Colonic mucosa (tissue), 4 donors: ENCODE measurements at regions not wholly inside any gene's neighbourhood (a gene's known extent, or its start where the extent isn't known, plus 50 kb on each side); places are given as distances from the start of the nearest gene placed in this dataset.

Source experiments
- DNase-seq: peaks from one replicate; pipeline ENCODE4 v3.0.0-alpha.2; 2020
- H3K27ac ChIP-seq: fragments of 200-600 bp; one replicate; pipeline ENCODE4 v1.8.0; 2021
- H3K27me3 ChIP-seq: fragments of 200-600 bp; one replicate; pipeline ENCODE4 v1.8.0; 2021
- H3K36me3 ChIP-seq: fragments of 200-600 bp; one replicate; pipeline ENCODE4 v1.8.0; 2021
- H3K4me1 ChIP-seq: fragments of 200-600 bp; one replicate; pipeline ENCODE4 v1.8.0; 2021; ENCODE audit warnings: mild to moderate bottlenecking
- H3K4me3 ChIP-seq: fragments of 200-600 bp; one replicate; pipeline ENCODE4 v1.8.0; 2021
- H3K9ac ChIP-seq, 2 donors: one replicate each; pipeline ENCODE4 v1.7.0; 2013; ENCODE audit warnings: control low read depth in 2 of 2, low read depth in 2 of 2, low read length in 2 of 2
- H3K9me3 ChIP-seq: fragments of 200-600 bp; one replicate; pipeline ENCODE4 v1.8.0; 2021
- intact Hi-C: fragments of 100-400 bp; cut with DNase I; formaldehyde crosslinking; loops from one replicate; pipeline ENCODE4 v1.14.1; 2022
- TF ChIP-seq, protein P1 (sequence below): fragments of 200-600 bp; IDR thresholded peaks from one replicate; pipeline ENCODE4 v1.8.0; 2022; ENCODE audit warnings: antibody characterized with exemption, mild to moderate bottlenecking
- donor health status: healthy.
- donor health status: DM: no; HTN: no; CAD: no.
- donor health status: DM: no; HTN: no; CAD: no.

DNA sequence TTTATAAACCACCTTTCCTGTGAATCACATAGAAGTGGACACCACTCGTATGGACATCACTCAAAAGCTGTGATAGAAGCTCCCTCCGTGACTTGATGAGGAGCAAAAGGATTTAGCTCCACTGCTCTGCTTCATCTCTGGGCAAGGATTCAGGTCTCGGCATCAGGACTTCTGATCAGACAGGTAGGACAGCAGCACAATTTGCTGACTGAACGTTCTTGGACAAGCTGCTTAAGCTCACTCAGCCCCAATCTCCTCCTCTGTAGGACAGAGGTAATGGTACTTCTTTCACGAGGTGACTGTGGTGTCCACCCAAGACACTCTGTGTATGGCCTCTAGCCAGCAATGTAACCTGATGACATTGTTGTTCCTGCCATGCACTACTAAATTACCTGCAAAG, 122.6 kb upstream of the AJAP1 start:
- no peak for DNase-seq
- no peaks in the 10 kb centered on the region for H3K36me3 ChIP-seq
- H3K27ac ChIP-seq: no peak overlapping the region
- H3K4me1 ChIP-seq: no peaks in the 10 kb centered on the region
- intact Hi-C loops: no loop called here
- H3K9ac ChIP-seq: no peak overlapping the region
- no peak overlapping the region for H3K4me3 ChIP-seq
- TF ChIP-seq, protein P1, sequence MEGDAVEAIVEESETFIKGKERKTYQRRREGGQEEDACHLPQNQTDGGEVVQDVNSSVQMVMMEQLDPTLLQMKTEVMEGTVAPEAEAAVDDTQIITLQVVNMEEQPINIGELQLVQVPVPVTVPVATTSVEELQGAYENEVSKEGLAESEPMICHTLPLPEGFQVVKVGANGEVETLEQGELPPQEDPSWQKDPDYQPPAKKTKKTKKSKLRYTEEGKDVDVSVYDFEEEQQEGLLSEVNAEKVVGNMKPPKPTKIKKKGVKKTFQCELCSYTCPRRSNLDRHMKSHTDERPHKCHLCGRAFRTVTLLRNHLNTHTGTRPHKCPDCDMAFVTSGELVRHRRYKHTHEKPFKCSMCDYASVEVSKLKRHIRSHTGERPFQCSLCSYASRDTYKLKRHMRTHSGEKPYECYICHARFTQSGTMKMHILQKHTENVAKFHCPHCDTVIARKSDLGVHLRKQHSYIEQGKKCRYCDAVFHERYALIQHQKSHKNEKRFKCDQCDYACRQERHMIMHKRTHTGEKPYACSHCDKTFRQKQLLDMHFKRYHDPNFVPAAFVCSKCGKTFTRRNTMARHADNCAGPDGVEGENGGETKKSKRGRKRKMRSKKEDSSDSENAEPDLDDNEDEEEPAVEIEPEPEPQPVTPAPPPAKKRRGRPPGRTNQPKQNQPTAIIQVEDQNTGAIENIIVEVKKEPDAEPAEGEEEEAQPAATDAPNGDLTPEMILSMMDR: no peak
- no peaks in the 10 kb centered on the region for H3K9me3 ChIP-seq
- no peaks in the 10 kb centered on the region for H3K27me3 ChIP-seq

DNA sequence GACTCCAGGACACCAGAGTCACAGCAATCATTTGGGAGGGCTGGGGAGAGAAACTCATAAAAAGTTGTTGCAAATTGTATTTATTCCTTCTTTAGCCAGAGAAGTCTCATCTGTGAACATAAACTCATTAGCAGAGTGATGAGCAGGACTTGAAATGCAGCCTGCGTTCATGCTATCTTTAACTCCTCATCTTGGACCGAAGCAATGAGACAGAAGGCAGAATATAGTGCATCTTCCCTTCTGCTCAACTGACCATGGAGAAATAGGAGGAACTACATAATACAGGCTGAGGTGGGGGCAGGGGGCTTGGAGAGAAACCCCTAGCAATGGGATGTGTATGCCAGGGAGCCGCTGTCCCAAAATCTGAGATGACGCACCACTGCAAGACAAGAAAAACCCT, 121.8 kb upstream of the AJAP1 start:
- DNase-seq: no peak
- no peak overlapping the region for H3K4me3 ChIP-seq
- no peaks in the 10 kb centered on the region for H3K4me1 ChIP-seq
- no peaks in the 10 kb centered on the region for H3K9me3 ChIP-seq
- intact Hi-C loops: no loop called here
- H3K27ac ChIP-seq: no peak overlapping the region
- TF ChIP-seq, protein P1: no peak
- no peaks in the 10 kb centered on the region for H3K36me3 ChIP-seq
- H3K9ac ChIP-seq: no peak overlapping the region
- no peaks in the 10 kb centered on the region for H3K27me3 ChIP-seq

DNA sequence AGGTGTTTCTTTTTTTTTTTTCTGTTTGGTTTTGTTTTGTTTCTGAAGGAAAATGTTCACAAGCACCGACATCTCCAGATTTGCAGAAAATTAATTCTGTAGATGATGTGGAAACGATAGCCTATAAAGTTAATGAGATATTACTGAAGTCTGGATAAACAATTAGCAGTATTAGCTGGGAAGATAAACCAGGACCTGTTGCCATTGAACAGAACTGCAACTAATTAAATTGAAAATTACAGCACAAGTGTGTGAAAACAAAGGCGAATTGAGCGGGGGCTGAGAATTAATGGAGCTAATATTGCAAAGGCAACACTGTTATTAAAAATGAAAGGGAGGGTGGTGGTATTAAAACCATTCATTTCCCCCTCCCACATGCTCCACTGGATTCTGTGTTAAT, 107.5 kb upstream of the AJAP1 start:
- Histone ChIP-seq H3K9me3 (no peaks in the 10 kb centered on the region), H3K27me3 (no peaks in the 10 kb centered on the region), H3K36me3 (no peaks in the 10 kb centered on the region), H3K27ac (no peak overlapping the region), H3K9ac (no peak overlapping the region), H3K4me1 (no peaks in the 10 kb centered on the region), H3K4me3 (no peak overlapping the region)
- intact Hi-C loops: no loop called here
- no peak for DNase-seq
- TF ChIP-seq, protein P1: no peak

DNA sequence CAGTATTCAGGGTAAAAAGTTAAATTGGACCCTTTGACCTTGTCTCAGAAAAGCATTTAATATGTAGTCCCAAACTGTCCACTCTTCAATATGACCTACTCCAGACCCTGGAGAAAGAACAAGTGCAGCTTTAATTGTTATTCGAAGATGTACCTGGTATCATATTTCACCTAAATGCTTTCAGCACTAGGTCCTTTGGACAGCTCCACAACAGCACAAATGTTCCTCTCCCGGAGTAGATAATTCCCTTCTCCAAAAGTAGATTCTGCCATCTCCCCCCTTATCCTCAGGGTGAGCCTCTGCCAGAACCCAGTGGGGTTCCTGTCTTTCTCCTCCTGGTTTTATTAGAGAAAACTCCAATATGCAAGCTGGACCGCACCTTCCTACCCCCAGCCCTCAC, 104.5 kb upstream of the AJAP1 start:
- no peaks in the 10 kb centered on the region for H3K27me3 ChIP-seq
- no peak overlapping the region for H3K4me3 ChIP-seq
- H3K27ac ChIP-seq: no peak overlapping the region
- no peak overlapping the region for H3K9ac ChIP-seq
- H3K9me3 ChIP-seq: no peaks in the 10 kb centered on the region
- TF ChIP-seq, protein P1: no peak
- no peaks in the 10 kb centered on the region for H3K4me1 ChIP-seq
- H3K36me3 ChIP-seq: no peaks in the 10 kb centered on the region
- DNase-seq: no peak
- intact Hi-C loops: no loop called here

DNA sequence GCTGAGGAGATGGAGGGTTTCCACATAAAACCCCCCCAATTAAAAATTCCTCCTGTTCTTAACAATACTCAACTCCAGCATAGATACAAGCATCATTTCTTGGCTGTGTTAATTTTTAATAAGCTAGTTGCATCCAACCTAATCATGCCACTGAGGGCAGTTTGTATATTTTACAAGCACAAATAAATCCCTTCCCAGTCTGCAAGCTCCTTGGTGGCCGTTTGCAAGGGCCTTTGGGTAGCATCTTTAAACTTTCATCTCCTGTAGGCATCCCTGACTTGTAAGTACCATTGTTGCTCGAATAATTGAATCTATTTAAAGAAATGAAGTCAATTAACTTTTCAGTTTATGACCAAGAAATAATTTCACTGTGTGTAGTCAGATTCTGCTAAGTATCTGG, 103.5 kb upstream of the AJAP1 start:
- no peak overlapping the region for H3K27ac ChIP-seq
- H3K4me3 ChIP-seq: no peak overlapping the region
- intact Hi-C loops: no loop called here
- DNase-seq: no peak
- H3K36me3 ChIP-seq: no peaks in the 10 kb centered on the region
- H3K4me1 ChIP-seq: no peaks in the 10 kb centered on the region
- no peaks in the 10 kb centered on the region for H3K27me3 ChIP-seq
- no peak overlapping the region for H3K9ac ChIP-seq
- no peaks in the 10 kb centered on the region for H3K9me3 ChIP-seq
- TF ChIP-seq, protein P1: no peak

DNA sequence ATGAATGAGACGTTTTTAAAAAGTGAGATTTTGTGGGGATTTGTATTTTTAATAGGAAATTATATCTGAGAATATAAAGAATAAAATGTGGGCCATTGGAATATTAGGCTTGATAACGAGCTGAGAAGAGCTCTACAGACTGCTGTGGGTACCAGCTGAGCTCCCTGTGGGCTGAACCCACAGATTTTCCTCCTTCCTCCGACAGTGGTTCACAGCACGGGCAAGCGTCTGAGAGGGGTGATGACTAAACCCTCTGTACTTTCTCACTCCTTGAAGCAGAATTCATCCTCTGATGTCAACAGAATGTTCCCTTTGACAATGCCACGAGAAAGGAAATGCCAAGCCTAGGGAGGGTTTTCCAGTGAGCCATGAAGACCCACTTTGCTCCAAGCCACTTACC, 102.7 kb upstream of the AJAP1 start:
- Histone ChIP-seq H3K4me3 (no peak overlapping the region), H3K9ac (no peak overlapping the region), H3K9me3 (no peaks in the 10 kb centered on the region), H3K27ac (no peak overlapping the region), H3K4me1 (no peaks in the 10 kb centered on the region), H3K27me3 (no peaks in the 10 kb centered on the region), H3K36me3 (no peaks in the 10 kb centered on the region)
- TF ChIP-seq, protein P1: no peak
- no peak for DNase-seq
- intact Hi-C loops: no loop called here
